HS-27A (cell line): ENCODE measurements at regions not wholly inside any gene's neighbourhood (a gene's known extent, or its start where the extent isn't known, plus 50 kb on each side); places are given as distances from the start of the nearest gene placed in this dataset.
"Not testable (repeated sequence)": the region's sequence is repeated elsewhere in the genome, so short reads cannot be mapped to it uniquely, and the experiment has no call there.

Experiments used
- DNase-seq: peaks from one replicate; pipeline ENCODE4 v3.0.0-alpha.2; 2012; ENCODE audit warnings: low read depth, missing footprints

GRCh38 chr6:19551611-19552010, 285.6 kb upstream of the ID4 start:
- DNase-seq: no peak

- no peak for DNase-seq
Observed at GRCh38 chr6:19552076-19552475, 285.1 kb upstream of the ID4 start.

GRCh38 chr6:19552588-19552987, 284.6 kb upstream of the ID4 start:
- DNase-seq: no peak

GRCh38 chr6:19554356-19555225, 282.6 kb upstream of the ID4 start:
- no peak for DNase-seq

- DNase-seq: no peak
Observed at GRCh38 chr6:19557191-19557590, 280.0 kb upstream of the ID4 start.

- no peak for DNase-seq
Observed at GRCh38 chr6:19558201-19558600, 279.0 kb upstream of the ID4 start.

GRCh38 chr6:19558934-19559333, 278.2 kb upstream of the ID4 start:
- no peak for DNase-seq

- no peak for DNase-seq
Observed at GRCh38 chr6:19562468-19562867, 274.7 kb upstream of the ID4 start.

GRCh38 chr6:19569563-19569962, 267.6 kb upstream of the ID4 start:
- DNase-seq: no peak

- no peak for DNase-seq
Observed at GRCh38 chr6:19571176-19571575, 266.0 kb upstream of the ID4 start.

- no peak for DNase-seq
Observed at GRCh38 chr6:19578481-19578880, 258.7 kb upstream of the ID4 start.

- not testable (repeated sequence) for DNase-seq
Observed at GRCh38 chr6:19584207-19584606, 253.0 kb upstream of the ID4 start.

GRCh38 chr6:19587238-19587942, 249.8 kb upstream of the ID4 start:
- no peak for DNase-seq

- no peak for DNase-seq
Observed at GRCh38 chr6:19590501-19591131, 246.6 kb upstream of the ID4 start.

- DNase-seq: no peak
Observed at GRCh38 chr6:19597809-19598320, 239.3 kb upstream of the ID4 start.

- no peak for DNase-seq
Observed at GRCh38 chr6:19599796-19600464, 237.2 kb upstream of the ID4 start.

- no peak for DNase-seq
Observed at GRCh38 chr6:19602434-19603013, 234.6 kb upstream of the ID4 start.

GRCh38 chr6:19603721-19604120, 233.4 kb upstream of the ID4 start:
- no peak for DNase-seq

GRCh38 chr6:19605624-19606023, 231.5 kb upstream of the ID4 start:
- no peak for DNase-seq

- DNase-seq: no peak
Observed at GRCh38 chr6:19608546-19608945, 228.6 kb upstream of the ID4 start.

GRCh38 chr6:19609972-19610641, 227.1 kb upstream of the ID4 start:
- no peak for DNase-seq
